GM23248 (cell line): ENCODE measurements at regions not wholly inside any gene's neighbourhood (a gene's known extent, or its start where the extent isn't known, plus 50 kb on each side); places are given as distances from the start of the nearest gene placed in this dataset.

Source experiments
- EZH2 ChIP-seq: fragments of 200-600 bp; sonication (generic); IDR thresholded peaks from 2 replicates; pipeline ENCODE4 v1.6.1; 2018; ENCODE audit warnings: antibody characterized with exemption, mild to moderate bottlenecking; ENCODE audit not compliant: insufficient read depth, poor library complexity, severe bottlenecking
- EZH2phosphoT487 ChIP-seq: fragments of 200-600 bp; sonication (generic); IDR thresholded peaks from 2 replicates; pipeline ENCODE4 v1.6.1; 2018; ENCODE audit warnings: antibody characterized with exemption, moderate library complexity, mild to moderate bottlenecking, low read depth; ENCODE audit not compliant: insufficient read depth

DNA sequence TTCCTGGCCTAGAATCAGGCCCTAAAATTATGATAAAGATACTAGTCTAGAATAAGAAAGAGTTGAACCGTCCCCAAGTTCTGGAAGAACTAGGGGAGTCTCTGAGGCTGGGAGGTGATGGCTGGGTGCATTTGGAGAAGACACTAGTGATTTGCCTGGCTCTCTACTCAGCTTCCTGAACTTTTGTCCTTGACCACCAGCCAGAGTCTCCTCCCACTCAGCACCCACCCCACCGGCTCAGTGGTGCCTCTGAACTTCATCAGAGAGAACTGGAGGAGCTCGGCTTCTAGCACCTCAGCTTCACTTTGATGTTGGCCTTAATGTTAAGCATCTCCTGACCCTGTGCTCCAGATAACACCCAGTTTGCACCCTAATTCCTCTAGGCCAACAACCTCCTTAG is 73.0 kb downstream of the PERP start:
- TF ChIP-seq EZH2 (no peak), EZH2phosphoT487 (no peak)
